PC-9 (cell line): ENCODE measurements at regions not wholly inside any gene's neighbourhood (a gene's known extent, or its start where the extent isn't known, plus 50 kb on each side); places are given as distances from the start of the nearest gene placed in this dataset.
A peak's percentile ranks its signal among the peaks of the same experiment; 100 is the strongest.

Experiments used
- BruUV-seq: library from RNA; stranded (reverse); fragments of 400-500 nt; replicated peaks from 2 replicates; lab custom pipeline; 2021; lab: Mats Ljungman, UMichigan
- CTCF ChIA-PET: fragments of 300-600 bp; sonication (Branson Sonifier 250); formaldehyde crosslinking; loops from one replicate; lab custom pipeline; 2022; ENCODE audit warnings: antibody characterized with exemption; lab: Charles Lee
- POLR2A ChIA-PET: fragments of 300-600 bp; sonication (Branson Sonifier 250); formaldehyde crosslinking; loops from one replicate; lab custom pipeline; 2022; ENCODE audit warnings: antibody characterized with exemption; ENCODE audit not compliant: unreplicated experiment; lab: Charles Lee
- DNase-seq, 2 experiments: peaks; one replicate each; pipeline versions ENCODE4 v3.0.0 to v3.0.0-alpha.2; 2015 to 2022; ENCODE audit warnings: mixed read lengths in 1 of 2
- H2AFZ ChIP-seq: fragments of 200-600 bp; sonication (generic); 2 replicates; pipeline ENCODE4 v1.8.1; 2017; ENCODE audit warnings: antibody characterized with exemption
- H3F3A ChIP-seq: fragments of 200-600 bp; sonication (generic); 2 replicates; pipeline ENCODE4 v1.8.1; 2017; ENCODE audit warnings: antibody characterized with exemption, mild to moderate bottlenecking, low read depth; ENCODE audit not compliant: insufficient read depth
- H3K27ac ChIP-seq: fragments of 200-600 bp; sonication (generic); 2 replicates; pipeline ENCODE4 v1.6.1; 2016; ENCODE audit warnings: mixed run types
- H3K27me3 ChIP-seq: fragments of 200-600 bp; sonication (generic); 2 replicates; pipeline ENCODE4 v1.6.1; 2016; ENCODE audit warnings: low read depth, mixed run types; ENCODE audit not compliant: insufficient read depth
- H3K36me3 ChIP-seq: fragments of 200-600 bp; sonication (generic); 2 replicates; pipeline ENCODE4 v1.6.1; 2016; ENCODE audit warnings: low read depth, mixed run types
- H3K4me1 ChIP-seq: fragments of 200-600 bp; sonication (generic); replicated peaks from 2 replicates; pipeline ENCODE4 v1.6.1; 2016; ENCODE audit warnings: mixed run types; ENCODE audit not compliant: insufficient read depth
- H3K4me2 ChIP-seq: fragments of 200-600 bp; sonication (generic); 2 replicates; pipeline ENCODE4 v1.6.1; 2017; ENCODE audit warnings: mixed run types
- H3K4me3 ChIP-seq: fragments of 200-600 bp; sonication (generic); 2 replicates; pipeline ENCODE4 v1.6.1; 2016; ENCODE audit warnings: mixed run types
- H3K79me2 ChIP-seq: fragments of 200-600 bp; sonication (generic); 2 replicates; pipeline ENCODE4 v1.6.1; 2017; ENCODE audit warnings: low read depth, mixed run types
- H3K9me2 ChIP-seq: fragments of 200-600 bp; sonication (generic); 2 replicates; pipeline ENCODE4 v1.8.1; 2017; ENCODE audit warnings: mild to moderate bottlenecking; ENCODE audit not compliant: insufficient read depth
- H3K9me3 ChIP-seq: fragments of 200-600 bp; sonication (generic); 2 replicates; pipeline ENCODE4 v1.8.1; 2016; ENCODE audit warnings: low read depth; ENCODE audit not compliant: insufficient read depth
- H4K20me1 ChIP-seq: fragments of 200-600 bp; sonication (generic); 2 replicates; pipeline ENCODE4 v1.8.1; 2017; ENCODE audit not compliant: insufficient read depth
- EZH2 ChIP-seq: fragments of 200-600 bp; sonication (generic); IDR thresholded peaks from 2 replicates; pipeline ENCODE4 v1.8.0; 2017; ENCODE audit warnings: antibody characterized with exemption, low read depth
- intact Hi-C: fragments of 100-400 bp; cut with micrococcal nuclease; formaldehyde crosslinking; loops from one replicate; pipeline ENCODE4 v1.10.0; 2022; ENCODE audit not compliant: unreplicated experiment
- TF ChIP-seq, protein P1 (sequence below): fragments of 200-600 bp; sonication (generic); conservative IDR thresholded peaks from 2 replicates; pipeline ENCODE4 v1.6.1; 2017; ENCODE audit warnings: mixed run types, antibody characterized with exemption, mild to moderate bottlenecking, moderate library complexity

DNA sequence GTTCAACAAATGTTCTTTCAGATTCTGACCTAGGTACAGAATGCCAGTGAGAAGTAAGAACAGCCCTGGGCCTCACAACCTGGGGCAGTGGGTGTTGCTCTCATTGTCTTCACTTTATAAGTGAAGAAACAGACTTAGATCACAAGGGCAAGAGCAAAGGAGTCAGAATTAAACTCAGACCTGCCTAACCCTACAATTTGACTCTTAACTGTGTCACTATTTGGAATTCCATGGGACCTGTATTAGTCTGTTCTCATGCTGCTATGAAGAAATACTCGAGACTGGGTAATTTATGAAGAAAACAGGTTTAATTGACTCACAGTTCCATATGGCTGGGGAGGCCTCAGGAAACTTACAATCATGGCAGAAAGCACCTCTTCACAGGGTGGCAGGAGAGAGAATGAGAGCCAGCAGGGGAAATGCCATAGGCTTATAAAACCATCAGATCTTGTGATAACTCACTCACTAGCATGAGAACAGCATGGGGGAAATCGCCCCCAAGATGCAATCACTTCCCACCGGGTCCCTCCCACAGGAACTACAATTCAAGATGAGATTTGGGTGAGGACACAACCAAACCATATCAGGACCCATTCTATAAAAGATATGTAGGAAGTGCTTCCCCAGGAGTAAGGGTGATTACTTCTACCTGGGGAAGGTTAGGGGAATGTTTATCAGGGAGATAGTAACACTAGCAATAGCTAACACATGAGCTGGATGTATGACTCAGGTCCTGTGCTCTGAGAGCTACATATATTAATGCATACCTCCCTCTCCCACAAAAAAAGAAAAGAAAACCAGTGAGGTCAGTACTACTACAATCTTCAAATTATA, 270.1 kb downstream of the SOX9 start:
- Histone ChIP-seq H3K4me2 (peak overlapping the region; percentile 22), H3K9me2 (no peaks in the 10 kb centered on the region), H3K79me2 (peaks cover 17% of the 10 kb centered on the region; the same call in 1 of the 2 replicates), H3K4me1 (peaks cover 91% of the 10 kb centered on the region), H3K27me3 (no peaks in the 10 kb centered on the region), H2AFZ (no peak overlapping the region), H3F3A (peaks cover 79% of the 10 kb centered on the region), H3K27ac (peak overlapping the region; percentile 87), H3K4me3 (no peak overlapping the region), H3K9me3 (no peaks in the 10 kb centered on the region), H4K20me1 (no peaks in the 10 kb centered on the region), H3K36me3 (no peaks in the 10 kb centered on the region)
- POLR2A ChIA-PET = interaction anchor here (0.6 to 0.7 kb wide), 4 partner anchors 16 to 1099 kb away, joined by 4 to 11 read pairs (median 4); partner anchors contain the start of gene SOX9
- CTCF ChIA-PET = interaction anchor here (1.0 kb wide), 1 partner anchor 32 kb away, joined by 3 read pairs; no protein-coding TSS in a partner anchor
- no peak for TF ChIP-seq EZH2
- TF ChIP-seq, protein P1, sequence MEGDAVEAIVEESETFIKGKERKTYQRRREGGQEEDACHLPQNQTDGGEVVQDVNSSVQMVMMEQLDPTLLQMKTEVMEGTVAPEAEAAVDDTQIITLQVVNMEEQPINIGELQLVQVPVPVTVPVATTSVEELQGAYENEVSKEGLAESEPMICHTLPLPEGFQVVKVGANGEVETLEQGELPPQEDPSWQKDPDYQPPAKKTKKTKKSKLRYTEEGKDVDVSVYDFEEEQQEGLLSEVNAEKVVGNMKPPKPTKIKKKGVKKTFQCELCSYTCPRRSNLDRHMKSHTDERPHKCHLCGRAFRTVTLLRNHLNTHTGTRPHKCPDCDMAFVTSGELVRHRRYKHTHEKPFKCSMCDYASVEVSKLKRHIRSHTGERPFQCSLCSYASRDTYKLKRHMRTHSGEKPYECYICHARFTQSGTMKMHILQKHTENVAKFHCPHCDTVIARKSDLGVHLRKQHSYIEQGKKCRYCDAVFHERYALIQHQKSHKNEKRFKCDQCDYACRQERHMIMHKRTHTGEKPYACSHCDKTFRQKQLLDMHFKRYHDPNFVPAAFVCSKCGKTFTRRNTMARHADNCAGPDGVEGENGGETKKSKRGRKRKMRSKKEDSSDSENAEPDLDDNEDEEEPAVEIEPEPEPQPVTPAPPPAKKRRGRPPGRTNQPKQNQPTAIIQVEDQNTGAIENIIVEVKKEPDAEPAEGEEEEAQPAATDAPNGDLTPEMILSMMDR = no peak
- intact Hi-C loops = loop anchor here (1.0 kb wide), 1 partner anchor 30 kb away; no protein-coding TSS in a partner anchor
- peak in 1 of 2 experiments; percentile 88 for DNase-seq
- BruUV-seq = TSS peak; percentile 46

DNA sequence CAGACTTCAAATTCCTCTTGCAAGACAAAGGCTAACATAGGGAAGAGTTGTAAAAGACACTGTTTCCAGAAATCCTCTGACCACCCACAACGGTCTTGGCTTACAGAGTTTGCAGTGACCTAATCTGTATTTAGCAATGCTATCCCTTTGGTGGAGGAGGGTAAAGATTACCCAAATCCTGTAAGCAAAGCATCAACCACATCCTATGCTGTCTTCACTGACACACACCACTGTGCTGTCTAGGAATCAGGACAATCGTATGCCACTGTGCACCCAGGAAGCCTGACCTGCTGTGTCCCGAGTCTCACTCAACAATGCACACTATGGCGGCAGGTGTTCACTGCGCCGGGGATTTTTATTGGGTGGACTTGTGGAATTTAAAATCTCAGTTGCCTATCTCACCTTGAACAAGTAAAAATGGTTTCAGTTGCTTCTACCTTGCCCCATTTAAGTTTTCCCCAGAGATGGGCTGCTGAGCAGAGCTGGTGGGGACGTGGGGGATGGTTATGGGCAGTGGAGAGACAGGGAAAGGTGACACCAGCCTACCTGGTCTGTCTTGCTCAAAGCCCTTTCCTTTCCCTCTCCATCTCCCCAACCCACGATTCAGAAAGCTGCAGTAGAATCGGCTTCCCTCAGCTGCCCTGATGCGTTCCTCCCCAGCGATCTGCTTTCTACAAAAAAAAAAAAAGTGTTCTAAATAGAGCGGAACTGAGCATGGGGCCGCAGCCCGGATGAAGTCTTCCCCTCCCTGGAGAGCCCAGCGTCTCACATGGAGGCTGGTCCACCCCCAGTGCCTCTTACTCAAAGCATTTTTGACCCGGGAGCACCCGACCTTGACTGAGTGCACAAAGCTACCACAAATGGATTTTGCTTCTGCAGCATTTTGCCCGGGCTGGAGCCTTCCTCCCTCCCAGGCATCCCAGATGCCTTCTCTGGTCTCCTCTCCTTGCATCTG, 271.5 kb downstream of the SOX9 start:
- peaks cover 9% of the 10 kb centered on the region; the same call in 1 of the 2 replicates for H3K79me2 ChIP-seq
- BruUV-seq = no TSS peak
- H3K27ac ChIP-seq = peak overlapping the region; percentile 87
- intact Hi-C loops = loop anchor here (1.0 kb wide), 1 partner anchor 15 kb away; no protein-coding TSS in a partner anchor
- no peak overlapping the region for H2AFZ ChIP-seq
- no peak for TF ChIP-seq EZH2
- TF ChIP-seq, protein P1 = no peak
- no peaks in the 10 kb centered on the region for H3K27me3 ChIP-seq
- no peak overlapping the region for H3K4me3 ChIP-seq
- no peaks in the 10 kb centered on the region for H4K20me1 ChIP-seq
- H3K9me3 ChIP-seq = peaks cover 3% of the 10 kb centered on the region; the same call in 1 of the 2 replicates
- no peak for DNase-seq
- CTCF ChIA-PET = interaction anchor here (0.6 to 1.0 kb wide), 2 partner anchors 31 to 106 kb away, joined by 3 to 5 read pairs; no protein-coding TSS in a partner anchor
- H3K4me1 ChIP-seq = peaks cover 83% of the 10 kb centered on the region
- H3K9me2 ChIP-seq = no peaks in the 10 kb centered on the region
- POLR2A ChIA-PET = interaction anchor here (0.6 kb wide), 1 partner anchor 74 kb away, joined by 6 read pairs; no protein-coding TSS in a partner anchor
- no peaks in the 10 kb centered on the region for H3K36me3 ChIP-seq
- H3K4me2 ChIP-seq = peak overlapping the region; percentile 22; the same call in 1 of the 2 replicates
- peaks cover 67% of the 10 kb centered on the region for H3F3A ChIP-seq

DNA sequence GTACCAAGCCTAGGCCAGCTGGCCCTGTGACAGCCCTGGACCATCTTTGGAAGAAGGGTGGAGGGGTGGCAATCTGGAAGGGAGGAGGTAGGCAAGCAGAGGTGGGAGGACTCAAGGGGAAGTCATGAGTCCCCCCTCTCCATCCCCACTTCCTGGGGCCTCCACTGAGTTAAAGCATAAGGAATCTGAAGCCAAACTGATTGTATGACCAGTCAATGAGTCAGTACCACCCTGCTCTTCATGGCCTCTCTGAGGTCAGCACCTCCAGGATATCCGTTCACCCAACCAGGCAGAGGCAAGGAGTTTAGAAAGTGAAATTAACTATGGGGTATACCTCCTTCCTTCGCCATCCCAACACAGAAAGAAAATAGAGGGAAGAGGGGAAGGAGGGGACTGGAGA, 272.7 kb downstream of the SOX9 start:
- Histone ChIP-seq H3K27me3 (no peaks in the 10 kb centered on the region), H3K4me2 (peak overlapping the region; percentile 51), H3K36me3 (no peaks in the 10 kb centered on the region), H3F3A (peaks cover 66% of the 10 kb centered on the region), H3K4me1 (peaks cover 82% of the 10 kb centered on the region), H3K4me3 (no peak overlapping the region), H3K79me2 (peaks cover 9% of the 10 kb centered on the region; the same call in 1 of the 2 replicates), H2AFZ (no peak overlapping the region), H3K27ac (peak overlapping the region; percentile 79), H4K20me1 (no peaks in the 10 kb centered on the region), H3K9me3 (peaks cover 3% of the 10 kb centered on the region; the same call in 1 of the 2 replicates), H3K9me2 (no peaks in the 10 kb centered on the region)
- intact Hi-C loops = loop anchor here (1.0 kb wide), 1 partner anchor 14 kb away; no protein-coding TSS in a partner anchor
- BruUV-seq = no TSS peak
- ChIA-PET CTCF (interaction anchor here (0.7 kb wide), 1 partner anchor 13 kb away, joined by 3 read pairs; no protein-coding TSS in a partner anchor), POLR2A (no interaction called here)
- DNase-seq = peak; percentile 40 to 69
- no peak for TF ChIP-seq EZH2
- TF ChIP-seq, protein P1 = no peak
